ENCODE measurements at regions not wholly inside any gene's neighbourhood (a gene's known extent, or its start where the extent isn't known, plus 50 kb on each side); places are given as distances from the start of the nearest gene placed in this dataset.
A peak's percentile ranks its signal among the peaks of the same experiment; 100 is the strongest.

GRCh38 chr1:172717722-172718465 is 59.0 kb downstream of the FASLG start:
- Mint-ChIP-seq H3K4me1 (ENCODE audit: low read depth) (peaks cover 49% of the 10 kb centered on the region), H3K27ac (peak overlapping the region; percentile 11), H3K36me3 (ENCODE audit: low read depth) (peaks cover 8% of the 10 kb centered on the region), H3K4me3 (no peak overlapping the region), H3K9me3 (ENCODE audit: insufficient read depth) (no peaks in the 10 kb centered on the region), H3K27me3 (ENCODE audit: low read depth) (no peaks in the 10 kb centered on the region)
- CTCF ChIA-PET = interaction anchor here (0.9 to 6.7 kb wide), 15 partner anchors 9 to 109 kb away, joined by 3 to 174 read pairs (median 6); partner anchors contain the start of gene FASLG
- DNase-seq (no peak), ATAC-seq (peak; percentile 25)
- POLR2A ChIA-PET = interaction anchor here (0.6 to 2.0 kb wide), 3 partner anchors 58 to 128 kb away, joined by 3 to 7 read pairs (median 3); partner anchors contain the start of gene FASLG

GRCh38 chr1:172719066-172719627 is 60.2 kb downstream of the FASLG start:
- CTCF ChIA-PET = interaction anchor here (0.6 to 6.7 kb wide), 45 partner anchors 9 to 717 kb away, joined by 3 to 174 read pairs (median 6); partner anchors contain the start of genes FASLG, PIGC and SUCO
- H3K27ac Mint-ChIP-seq = no peak overlapping the region
- DNase-seq (no peak), ATAC-seq (no peak)
- peaks cover 43% of the 10 kb centered on the region for H3K4me1 Mint-ChIP-seq (ENCODE audit: low read depth)
- no peaks in the 10 kb centered on the region for H3K27me3 Mint-ChIP-seq (ENCODE audit: low read depth)
- no peak overlapping the region for H3K4me3 Mint-ChIP-seq
- H3K36me3 Mint-ChIP-seq (ENCODE audit: low read depth) = peaks cover 8% of the 10 kb centered on the region
- POLR2A ChIA-PET = interaction anchor here (1.0 to 2.0 kb wide), 3 partner anchors 14 to 110 kb away, joined by 3 to 7 read pairs (median 3); partner anchors contain the start of gene FASLG
- H3K9me3 Mint-ChIP-seq (ENCODE audit: insufficient read depth) = no peaks in the 10 kb centered on the region

- H3K36me3 Mint-ChIP-seq (ENCODE audit: low read depth) = peaks cover 8% of the 10 kb centered on the region
- ChIA-PET CTCF (interaction anchor here (0.7 to 6.7 kb wide), 49 partner anchors 8 to 717 kb away, joined by 3 to 174 read pairs (median 5); partner anchors contain the start of genes FASLG, PIGC and SUCO), POLR2A (interaction anchor here (1.0 to 2.0 kb wide), 3 partner anchors 15 to 110 kb away, joined by 3 to 7 read pairs (median 3); partner anchors contain the start of gene FASLG)
- no peak overlapping the region for H3K4me3 Mint-ChIP-seq
- H3K9me3 Mint-ChIP-seq (ENCODE audit: insufficient read depth) = no peaks in the 10 kb centered on the region
- H3K4me1 Mint-ChIP-seq (ENCODE audit: low read depth) = peaks cover 47% of the 10 kb centered on the region
- DNase-seq = no peak
- H3K27me3 Mint-ChIP-seq (ENCODE audit: low read depth) = no peaks in the 10 kb centered on the region
- peak overlapping the region; percentile 0 for H3K27ac Mint-ChIP-seq
- ATAC-seq = no peak
These were observed 60.8 kb downstream of the FASLG start for GRCh38 chr1:172719694-172720138.

- H3K9me3 Mint-ChIP-seq (ENCODE audit: insufficient read depth) = no peaks in the 10 kb centered on the region
- H3K4me3 Mint-ChIP-seq = no peak overlapping the region
- POLR2A ChIA-PET = interaction anchor here (1.0 to 2.0 kb wide), 3 partner anchors 15 to 111 kb away, joined by 3 to 7 read pairs (median 3); partner anchors contain the start of gene FASLG
- H3K27me3 Mint-ChIP-seq (ENCODE audit: low read depth) = no peaks in the 10 kb centered on the region
- H3K27ac Mint-ChIP-seq = no peak overlapping the region
- CTCF ChIA-PET = interaction anchor here (0.7 to 6.7 kb wide), 46 partner anchors 8 to 718 kb away, joined by 3 to 174 read pairs (median 6); partner anchors contain the start of genes FASLG, PIGC and SUCO
- ATAC-seq (no peak), DNase-seq (no peak)
- H3K36me3 Mint-ChIP-seq (ENCODE audit: low read depth) = peaks cover 8% of the 10 kb centered on the region
- H3K4me1 Mint-ChIP-seq (ENCODE audit: low read depth) = peaks cover 53% of the 10 kb centered on the region
These were observed 61.4 kb downstream of the FASLG start for GRCh38 chr1:172720339-172720738.

GRCh38 chr1:172723251-172723650 is 64.3 kb downstream of the FASLG start:
- peaks cover 3% of the 10 kb centered on the region for H3K36me3 Mint-ChIP-seq (ENCODE audit: low read depth)
- H3K27me3 Mint-ChIP-seq (ENCODE audit: low read depth) = no peaks in the 10 kb centered on the region
- H3K4me3 Mint-ChIP-seq = no peak overlapping the region
- CTCF ChIA-PET = interaction anchor here (1.3 to 6.7 kb wide), 2 partner anchors 62 to 114 kb away, joined by 6 to 81 read pairs; partner anchors contain the start of gene FASLG
- peaks cover under 1% of the 10 kb centered on the region for H3K9me3 Mint-ChIP-seq (ENCODE audit: insufficient read depth)
- no peak overlapping the region for H3K27ac Mint-ChIP-seq
- peaks cover 58% of the 10 kb centered on the region for H3K4me1 Mint-ChIP-seq (ENCODE audit: low read depth)
- no peak for DNase-seq
- POLR2A ChIA-PET = no interaction called here
- ATAC-seq = no peak

GRCh38 chr1:172724232-172724631 is 65.3 kb downstream of the FASLG start:
- H3K9me3 Mint-ChIP-seq (ENCODE audit: insufficient read depth) = peaks cover 9% of the 10 kb centered on the region
- no peak overlapping the region for H3K4me3 Mint-ChIP-seq
- DNase-seq = no peak
- H3K4me1 Mint-ChIP-seq (ENCODE audit: low read depth) = peaks cover 48% of the 10 kb centered on the region
- no peak overlapping the region for H3K27ac Mint-ChIP-seq
- ATAC-seq = no peak
- H3K36me3 Mint-ChIP-seq (ENCODE audit: low read depth) = peaks cover 12% of the 10 kb centered on the region
- ChIA-PET POLR2A (interaction anchor here (0.6 kb wide), 1 partner anchor 281 kb away, joined by 3 read pairs; no protein-coding TSS in a partner anchor), CTCF (interaction anchor here (1.1 to 6.3 kb wide), 6 partner anchors 19 to 280 kb away, joined by 3 to 92 read pairs (median 20); no protein-coding TSS in a partner anchor)
- no peaks in the 10 kb centered on the region for H3K27me3 Mint-ChIP-seq (ENCODE audit: low read depth)

GRCh38 chr1:172724765-172725613 is 66.1 kb downstream of the FASLG start:
- DNase-seq (no peak), ATAC-seq (peak; percentile 38)
- ChIA-PET CTCF (interaction anchor here (0.5 to 6.3 kb wide), 11 partner anchors 11 to 280 kb away, joined by 3 to 92 read pairs (median 12); no protein-coding TSS in a partner anchor), POLR2A (interaction anchor here (1.1 to 2.9 kb wide), 2 partner anchors 65 to 193 kb away, joined by 3 to 10 read pairs; partner anchors contain the start of gene SUCO)
- H3K27ac Mint-ChIP-seq = no peak overlapping the region
- H3K9me3 Mint-ChIP-seq (ENCODE audit: insufficient read depth) = peaks cover 17% of the 10 kb centered on the region
- no peak overlapping the region for H3K4me3 Mint-ChIP-seq
- no peaks in the 10 kb centered on the region for H3K27me3 Mint-ChIP-seq (ENCODE audit: low read depth)
- H3K4me1 Mint-ChIP-seq (ENCODE audit: low read depth) = peaks cover 41% of the 10 kb centered on the region
- H3K36me3 Mint-ChIP-seq (ENCODE audit: low read depth) = peaks cover 17% of the 10 kb centered on the region

GRCh38 chr1:172726740-172727139 is 67.8 kb downstream of the FASLG start:
- no peak overlapping the region for H3K4me3 Mint-ChIP-seq
- no peak for ATAC-seq
- peaks cover 9% of the 10 kb centered on the region for H3K27me3 Mint-ChIP-seq (ENCODE audit: low read depth)
- DNase-seq = no peak
- peaks cover 21% of the 10 kb centered on the region for H3K9me3 Mint-ChIP-seq (ENCODE audit: insufficient read depth)
- ChIA-PET POLR2A (interaction anchor here (2.9 kb wide), 1 partner anchor 194 kb away, joined by 10 read pairs; the partner anchor contains the start of gene SUCO), CTCF (interaction anchor here (0.9 to 6.3 kb wide), 22 partner anchors 13 to 724 kb away, joined by 3 to 92 read pairs (median 4); partner anchors contain the start of genes FASLG and PIGC)
- peaks cover 17% of the 10 kb centered on the region for H3K36me3 Mint-ChIP-seq (ENCODE audit: low read depth)
- H3K27ac Mint-ChIP-seq = no peak overlapping the region
- H3K4me1 Mint-ChIP-seq (ENCODE audit: low read depth) = peaks cover 38% of the 10 kb centered on the region

GRCh38 chr1:172727275-172727857 is 68.5 kb downstream of the FASLG start:
- Mint-ChIP-seq H3K9me3 (ENCODE audit: insufficient read depth) (peaks cover 21% of the 10 kb centered on the region), H3K27me3 (ENCODE audit: low read depth) (peaks cover 11% of the 10 kb centered on the region)
- ATAC-seq = no peak

GRCh38 chr1:172727956-172728603 is 69.2 kb downstream of the FASLG start:
- POLR2A ChIA-PET = interaction anchor here (2.9 kb wide), 1 partner anchor 196 kb away, joined by 10 read pairs; the partner anchor contains the start of gene SUCO

More at GRCh38 chr1:172727275-172727857, 68.5 kb downstream of the FASLG start:
- peaks cover 38% of the 10 kb centered on the region for H3K4me1 Mint-ChIP-seq (ENCODE audit: low read depth)
- H3K36me3 Mint-ChIP-seq (ENCODE audit: low read depth) = peaks cover 17% of the 10 kb centered on the region
- no peak overlapping the region for H3K27ac Mint-ChIP-seq
- no peak overlapping the region for H3K4me3 Mint-ChIP-seq
- CTCF ChIA-PET = interaction anchor here (0.7 to 6.3 kb wide), 29 partner anchors 8 to 725 kb away, joined by 3 to 92 read pairs (median 5); partner anchors contain the start of gene PIGC
- no peak for DNase-seq
- POLR2A ChIA-PET = interaction anchor here (2.9 kb wide), 1 partner anchor 195 kb away, joined by 10 read pairs; the partner anchor contains the start of gene SUCO

More at GRCh38 chr1:172727956-172728603, 69.2 kb downstream of the FASLG start:
- CTCF ChIA-PET = interaction anchor here (0.6 to 6.3 kb wide), 34 partner anchors 8 to 296 kb away, joined by 3 to 92 read pairs (median 4); partner anchors contain the start of gene PIGC
- peak; percentile 68 for DNase-seq
- Mint-ChIP-seq H3K27ac (peak overlapping the region; percentile 1), H3K4me3 (no peak overlapping the region), H3K9me3 (ENCODE audit: insufficient read depth) (peaks cover 21% of the 10 kb centered on the region), H3K4me1 (ENCODE audit: low read depth) (peaks cover 38% of the 10 kb centered on the region), H3K36me3 (ENCODE audit: low read depth) (peaks cover 17% of the 10 kb centered on the region), H3K27me3 (ENCODE audit: low read depth) (peaks cover 16% of the 10 kb centered on the region)
- peak; percentile 88 for ATAC-seq

Measured in activated CD8-positive, alpha-beta T cell treated with anti-CD3 and anti-CD28 coated beads, Interleukin-2, amount 10 ng/mL, durations not matched to agents 7 days and 5 days (primary cell).